BLaER1 treated with 17β-estradiol and CSF1 and Interleukin-3, amounts not matched to agents 10 nM and 100 nM (cell line): ENCODE measurements at regions not wholly inside any gene's neighbourhood (a gene's known extent, or its start where the extent isn't known, plus 50 kb on each side); places are given as distances from the start of the nearest gene placed in this dataset.
"Not testable (repeated sequence)": the region's sequence is repeated elsewhere in the genome, so short reads cannot be mapped to it uniquely, and the experiment has no call there.

ENCODE experiments used
- H3K27ac ChIP-seq, 11 experiments: shearing (Covaris generic); formaldehyde crosslinking; 2 replicates each; pipeline ENCODE4 v1.8.1; 2022
- H3K27me3 ChIP-seq, 11 experiments: shearing (Covaris generic); formaldehyde crosslinking; 2 replicates each; pipeline ENCODE4 v1.8.1; 2022
- H3K36me3 ChIP-seq, 11 experiments: shearing (Covaris generic); formaldehyde crosslinking; 2 replicates each; pipeline ENCODE4 v1.8.1; 2022
- H3K4me1 ChIP-seq, 10 experiments: shearing (Covaris generic); formaldehyde crosslinking; 2 replicates each; pipeline ENCODE4 v1.8.1; 2022
- H3K4me2 ChIP-seq, 11 experiments: shearing (Covaris generic); formaldehyde crosslinking; 2 replicates each; pipeline ENCODE4 v1.8.1; 2022
- H3K4me3 ChIP-seq, 10 experiments: shearing (Covaris generic); formaldehyde crosslinking; 2 replicates each; pipeline ENCODE4 v1.8.1; 2022
- H3K9ac ChIP-seq, 11 experiments: shearing (Covaris generic); formaldehyde crosslinking; 2 replicates each; pipeline ENCODE4 v1.8.1; 2022
- H3K9me3 ChIP-seq, 11 experiments: shearing (Covaris generic); formaldehyde crosslinking; replicated peaks in 1 of 11; 2 replicates each; pipeline ENCODE4 v1.8.1; 2022
- H4K20me1 ChIP-seq, 11 experiments: shearing (Covaris generic); formaldehyde crosslinking; 2 replicates each; pipeline ENCODE4 v1.8.1; 2022
- Cebpa-rat ChIP-seq, 11 experiments: shearing (Covaris generic); IDR thresholded peaks; 2 replicates each; pipeline ENCODE4 v1.8.1; 2022

GRCh38 chr21:14825514-14825974 lies 239.3 kb downstream of the NRIP1 start:
- Histone ChIP-seq H3K4me3 (no peak overlapping the region), H3K9ac (no peak overlapping the region), H3K4me2 (no peak overlapping the region), H3K9me3 (no peaks in the 10 kb centered on the region), H3K27ac (no peak overlapping the region), H3K27me3 (no peaks in the 10 kb centered on the region), H3K4me1 (no peaks in the 10 kb centered on the region), H3K36me3 (no peaks in the 10 kb centered on the region), H4K20me1 (no peaks in the 10 kb centered on the region)
- no peak for TF ChIP-seq Cebpa-rat (IDR thresholded peaks at IDR 0.05)

- Histone ChIP-seq H3K4me3 (no peak overlapping the region), H3K4me1 (no peaks in the 10 kb centered on the region), H3K4me2 (no peak overlapping the region), H3K27ac (no peak overlapping the region), H4K20me1 (no peaks in the 10 kb centered on the region), H3K9ac (no peak overlapping the region), H3K9me3 (no peaks in the 10 kb centered on the region), H3K36me3 (no peaks in the 10 kb centered on the region), H3K27me3 (no peaks in the 10 kb centered on the region)
- TF ChIP-seq Cebpa-rat (IDR thresholded peaks at IDR 0.05): no peak
Observed at GRCh38 chr21:14824126-14824525, 240.7 kb downstream of the NRIP1 start.

GRCh38 chr21:14817311-14817710 lies 247.5 kb downstream of the NRIP1 start:
- no peak overlapping the region for H3K9ac ChIP-seq
- H4K20me1 ChIP-seq: no peaks in the 10 kb centered on the region
- H3K27me3 ChIP-seq: no peaks in the 10 kb centered on the region
- no peaks in the 10 kb centered on the region for H3K36me3 ChIP-seq
- H3K4me3 ChIP-seq: no peak overlapping the region
- no peaks in the 10 kb centered on the region for H3K4me1 ChIP-seq
- no peak overlapping the region for H3K27ac ChIP-seq
- no peak overlapping the region for H3K4me2 ChIP-seq
- peaks cover 6 to 13% (median 9%) of the 10 kb centered on the region in 11 experiments; a peak in 19 of 22 replicates for H3K9me3 ChIP-seq
- TF ChIP-seq Cebpa-rat (IDR thresholded peaks at IDR 0.05): no peak

DNA sequence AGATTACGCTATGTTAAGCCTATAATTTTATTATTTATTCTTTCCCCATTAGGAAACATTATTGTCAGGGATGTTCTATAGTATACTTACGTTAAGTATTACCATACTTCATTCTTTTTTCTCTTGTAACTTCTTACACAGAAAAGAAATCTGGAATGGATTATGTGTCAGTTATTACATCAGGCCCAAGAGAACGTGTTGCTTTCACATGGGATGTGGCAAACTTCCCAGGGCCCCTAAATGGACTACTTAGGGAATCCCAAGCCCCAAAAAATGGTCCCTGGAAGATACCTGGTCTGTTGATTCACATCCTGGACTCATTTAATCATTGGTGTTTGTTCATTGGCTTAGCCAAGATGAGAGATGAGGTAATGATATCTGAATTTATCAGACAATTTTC lies 249.8 kb downstream of the NRIP1 start:
- H3K4me1 ChIP-seq: no peaks in the 10 kb centered on the region
- no peak overlapping the region for H3K27ac ChIP-seq
- H3K9me3 ChIP-seq: peaks cover 11 to 26% (median 20%) of the 10 kb centered on the region in 11 experiments; a peak in 21 of 22 replicates
- H3K36me3 ChIP-seq: no peaks in the 10 kb centered on the region
- no peak overlapping the region for H3K9ac ChIP-seq
- no peaks in the 10 kb centered on the region for H4K20me1 ChIP-seq
- no peak for TF ChIP-seq Cebpa-rat (IDR thresholded peaks at IDR 0.05)
- no peak overlapping the region for H3K4me3 ChIP-seq
- H3K4me2 ChIP-seq: no peak overlapping the region
- H3K27me3 ChIP-seq: no peaks in the 10 kb centered on the region

DNA sequence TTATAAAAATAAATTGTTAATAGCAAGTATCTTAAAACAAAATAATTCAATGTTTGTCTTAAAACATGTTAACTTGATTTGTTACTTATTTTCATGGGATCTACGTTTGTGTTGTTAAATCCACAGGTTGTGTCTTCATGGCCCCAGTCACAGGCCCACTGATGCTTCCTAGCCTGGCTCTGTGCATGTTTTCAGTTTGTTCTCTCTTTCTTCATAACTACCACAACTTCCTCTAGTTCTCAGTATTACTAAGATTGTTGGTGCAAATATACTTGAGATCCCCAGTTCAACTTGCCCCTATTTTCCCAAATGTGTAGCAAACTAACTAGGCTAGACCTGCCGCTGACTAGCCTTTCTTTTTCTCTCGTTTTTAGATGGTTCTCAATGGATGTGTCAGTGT lies 250.5 kb downstream of the NRIP1 start:
- Histone ChIP-seq H3K4me2 (no peak overlapping the region), H3K4me1 (no peaks in the 10 kb centered on the region), H3K9me3 (peaks cover 11 to 26% (median 20%) of the 10 kb centered on the region in 11 experiments; a peak in 21 of 22 replicates), H3K27ac (no peak overlapping the region), H3K4me3 (no peak overlapping the region), H4K20me1 (no peaks in the 10 kb centered on the region), H3K27me3 (no peaks in the 10 kb centered on the region), H3K36me3 (no peaks in the 10 kb centered on the region), H3K9ac (no peak overlapping the region)
- no peak for TF ChIP-seq Cebpa-rat (IDR thresholded peaks at IDR 0.05)

DNA sequence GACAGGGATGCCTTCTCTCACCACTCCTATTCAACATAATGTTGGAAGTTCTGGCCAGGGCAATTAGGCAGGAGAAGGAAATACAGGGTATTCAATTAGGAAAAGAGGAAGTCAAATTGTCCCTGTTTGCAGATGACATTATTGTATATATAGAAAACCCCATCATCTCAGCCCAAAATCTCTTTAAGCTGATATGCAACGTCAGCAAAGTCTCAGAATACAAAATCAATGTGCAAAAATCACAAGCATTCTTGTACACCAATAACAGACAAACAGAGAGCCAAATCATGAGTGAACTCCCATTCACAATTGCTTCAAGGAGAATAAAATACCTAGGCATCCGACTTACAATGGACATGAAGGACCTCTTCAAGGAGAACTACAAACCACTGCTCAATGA lies 258.1 kb upstream of the SAMSN1 start:
- not testable (repeated sequence) for H3K36me3 ChIP-seq, H3K4me1 ChIP-seq, H3K4me3 ChIP-seq, H3K27ac ChIP-seq, H3K27me3 ChIP-seq, H3K9ac ChIP-seq, H4K20me1 ChIP-seq, H3K4me2 ChIP-seq
- H3K9me3 ChIP-seq: peaks cover 1 to 19% (median 7%) of the 10 kb centered on the region in 11 experiments; a peak in 15 of 22 replicates

- Histone ChIP-seq H3K27me3 (no peaks in the 10 kb centered on the region), H3K27ac (no peak overlapping the region), H3K4me3 (no peak overlapping the region), H3K4me1 (no peaks in the 10 kb centered on the region), H3K9me3 (peaks cover 18 to 40% (median 35%) of the 10 kb centered on the region in 11 experiments), H3K9ac (no peak overlapping the region), H4K20me1 (no peaks in the 10 kb centered on the region), H3K36me3 (no peaks in the 10 kb centered on the region), H3K4me2 (no peak overlapping the region)
- TF ChIP-seq Cebpa-rat (IDR thresholded peaks at IDR 0.05): no peak
Observed at GRCh38 chr21:14797543-14797942, 251.4 kb upstream of the SAMSN1 start.

GRCh38 chr21:14787312-14787711 lies 241.2 kb upstream of the SAMSN1 start:
- H3K4me3 ChIP-seq: no peak overlapping the region
- H3K36me3 ChIP-seq: no peaks in the 10 kb centered on the region
- H3K4me2 ChIP-seq: no peak overlapping the region
- TF ChIP-seq Cebpa-rat (IDR thresholded peaks at IDR 0.05): no peak
- no peaks in the 10 kb centered on the region for H3K9me3 ChIP-seq
- no peaks in the 10 kb centered on the region for H3K27me3 ChIP-seq
- H4K20me1 ChIP-seq: no peaks in the 10 kb centered on the region
- H3K4me1 ChIP-seq: no peaks in the 10 kb centered on the region
- H3K9ac ChIP-seq: no peak overlapping the region
- H3K27ac ChIP-seq: no peak overlapping the region

- no peaks in the 10 kb centered on the region for H4K20me1 ChIP-seq
- H3K27ac ChIP-seq: no peak overlapping the region
- no peaks in the 10 kb centered on the region for H3K36me3 ChIP-seq
- H3K4me1 ChIP-seq: no peaks in the 10 kb centered on the region
- no peaks in the 10 kb centered on the region for H3K9me3 ChIP-seq
- H3K27me3 ChIP-seq: no peaks in the 10 kb centered on the region
- no peak overlapping the region for H3K9ac ChIP-seq
- TF ChIP-seq Cebpa-rat (IDR thresholded peaks at IDR 0.05): no peak
- H3K4me3 ChIP-seq: no peak overlapping the region
- no peak overlapping the region for H3K4me2 ChIP-seq
Observed at GRCh38 chr21:14785679-14786078, 239.6 kb upstream of the SAMSN1 start.

DNA sequence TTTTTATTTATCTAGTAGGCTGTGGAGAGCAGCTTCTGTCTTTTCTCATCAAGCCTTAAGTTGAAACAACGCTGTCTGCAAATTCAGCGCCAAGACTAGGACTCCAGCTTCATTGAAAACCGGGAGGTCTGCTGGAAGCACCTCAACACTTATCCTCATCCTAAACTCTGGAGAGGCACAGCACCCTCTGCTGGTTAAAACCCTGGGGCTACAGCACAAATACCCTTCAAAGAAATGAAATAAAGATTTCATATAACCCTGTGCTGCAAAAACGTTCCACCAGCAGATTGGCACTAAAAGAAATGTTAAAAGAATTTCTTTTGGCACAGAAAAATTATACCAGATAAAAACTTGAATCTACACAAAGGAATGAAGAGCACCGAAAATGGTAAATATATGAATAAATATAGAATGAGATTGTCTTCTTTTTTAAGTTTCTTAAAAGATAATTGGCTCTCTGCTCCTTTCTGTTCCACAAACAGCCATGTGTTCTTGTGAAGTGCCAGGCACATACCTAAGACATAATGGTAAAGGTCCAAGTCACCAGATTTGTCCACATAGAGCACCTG lies 227.7 kb upstream of the SAMSN1 start:
- Histone ChIP-seq H3K36me3 (no peaks in the 10 kb centered on the region), H3K27ac (no peak overlapping the region)

More for the DNA sequence above, 227.7 kb upstream of the SAMSN1 start:
- TF ChIP-seq Cebpa-rat (IDR thresholded peaks at IDR 0.05): no peak
- Histone ChIP-seq H3K4me3 (no peak overlapping the region), H4K20me1 (no peaks in the 10 kb centered on the region), H3K27me3 (no peaks in the 10 kb centered on the region), H3K9ac (no peak overlapping the region), H3K4me1 (no peaks in the 10 kb centered on the region), H3K4me2 (no peak overlapping the region), H3K9me3 (peaks cover 0 to 7% (median 4%) of the 10 kb centered on the region in 11 experiments; a peak in 17 of 22 replicates)
